Kidney (tissue), 13 donors: ENCODE measurements at regions not wholly inside any gene's neighbourhood (a gene's known extent, or its start where the extent isn't known, plus 50 kb on each side); places are given as distances from the start of the nearest gene placed in this dataset.

Source experiments
- DNase-seq, 5 donors: peaks; one replicate each; pipeline ENCODE4 v3.0.0-alpha.2; 2013 to 2020
- FAIRE-seq: peaks from 2 replicates; lab custom pipeline; 2012; peaks lifted over from hg19 to GRCh38; lab: Jason Lieb, UNC
- H3K27ac ChIP-seq, 2 donors: one replicate each; pipeline ENCODE4 v1.7.0; 2013; ENCODE audit warnings: low read depth in 2 of 2, low read length in 2 of 2, inconsistent platforms in 1 of 2
- H3K27me3 ChIP-seq: one replicate; pipeline ENCODE4 v1.7.1; 2013; ENCODE audit warnings: low read length, inconsistent platforms; ENCODE audit not compliant: control insufficient read depth, insufficient read depth
- H3K36me3 ChIP-seq, 3 donors: one replicate each; pipeline versions ENCODE4 v1.7.0 to v1.7.1; 2013; ENCODE audit warnings: low read length in 3 of 3, control low read depth in 1 of 3, inconsistent platforms in 1 of 3; ENCODE audit not compliant: insufficient read depth in 3 of 3, control insufficient read depth in 2 of 3
- H3K4me1 ChIP-seq, 3 donors: one replicate each; pipeline versions ENCODE4 v1.7.0 to v1.7.1; 2013; ENCODE audit warnings: low read length in 3 of 3, inconsistent platforms in 1 of 3, low read depth in 1 of 3; ENCODE audit not compliant: control insufficient read depth in 2 of 3, insufficient read depth in 2 of 3
- H3K4me3 ChIP-seq, 3 donors: one replicate each; pipeline versions ENCODE4 v1.7.0 to v1.8.1; 2013; ENCODE audit warnings: low read length in 3 of 3, control low read depth in 1 of 3, inconsistent platforms in 1 of 3
- H3K9ac ChIP-seq, 3 donors: one replicate each; pipeline versions ENCODE4 v1.7.0 to v1.7.1; 2013; ENCODE audit warnings: low read length in 3 of 3, control low read depth in 1 of 3, inconsistent platforms in 1 of 3
- H3K9me3 ChIP-seq, 3 donors: one replicate each; pipeline versions ENCODE4 v1.7.0 to v1.7.1; 2013; ENCODE audit warnings: low read length in 3 of 3, control low read depth in 1 of 3, inconsistent platforms in 1 of 3; ENCODE audit not compliant: control insufficient read depth in 2 of 3, insufficient read depth in 1 of 3
- CTCF ChIP-seq: IDR thresholded peaks from 3 replicates; pipeline ENCODE4 v1.5.1; 2012; ENCODE audit warnings: mild to moderate bottlenecking, moderate library complexity, borderline replicate concordance; ENCODE audit not compliant: insufficient read depth; ENCODE audit errors: extremely low read depth
- intact Hi-C: fragments of 100-400 bp; cut with DNase I; formaldehyde crosslinking; loops from one replicate; pipeline ENCODE4 v1.11.1; 2022
- donor health status: control.
- donor health status: control.
- donor health status: control.
- donor health status: control.
- donor health status: control.
- donor health status: DM: yes; HTN: yes; CAD: no.
- donor health status: Normal renal cell carcinoma (clear cell type).

DNA sequence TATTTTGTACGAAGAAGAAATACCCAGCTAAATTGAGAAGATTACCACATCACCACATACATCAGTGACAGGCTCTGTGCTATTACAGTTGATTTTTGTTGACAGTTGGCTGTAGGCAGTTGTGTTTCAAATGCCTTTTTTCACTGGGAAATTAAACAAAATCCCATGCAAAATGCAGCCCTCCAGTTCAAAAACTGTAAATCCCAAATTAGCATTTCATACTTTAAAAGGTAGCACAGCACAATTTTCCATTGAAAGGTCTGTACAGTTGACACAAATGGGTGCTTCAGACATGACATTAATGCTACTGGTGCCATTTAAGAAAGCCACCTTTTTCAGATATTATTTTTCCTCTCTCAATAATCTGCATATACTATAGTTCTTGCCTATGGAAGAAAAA, 807.2 kb downstream of the BCL11A start:
- intact Hi-C loops = no loop called here
- no peak for TF ChIP-seq CTCF
- no peak overlapping the region for H3K27ac ChIP-seq
- DNase-seq (no peak), FAIRE-seq (no peak)
- H3K9ac ChIP-seq = no peak overlapping the region
- no peaks in the 10 kb centered on the region for H3K36me3 ChIP-seq
- H3K4me3 ChIP-seq = no peak overlapping the region
- H3K4me1 ChIP-seq = no peaks in the 10 kb centered on the region
- no peaks in the 10 kb centered on the region for H3K27me3 ChIP-seq
- H3K9me3 ChIP-seq = no peaks in the 10 kb centered on the region

GRCh38 chr2:59745085-59745484, 808.4 kb downstream of the BCL11A start:
- Histone ChIP-seq H3K9ac (no peak overlapping the region), H3K27ac (no peak overlapping the region), H3K4me1 (no peaks in the 10 kb centered on the region), H3K4me3 (no peak overlapping the region), H3K27me3 (no peaks in the 10 kb centered on the region), H3K36me3 (no peaks in the 10 kb centered on the region), H3K9me3 (no peaks in the 10 kb centered on the region)
- FAIRE-seq (no peak), DNase-seq (no peak)
- intact Hi-C loops = no loop called here
- no peak for TF ChIP-seq CTCF

DNA sequence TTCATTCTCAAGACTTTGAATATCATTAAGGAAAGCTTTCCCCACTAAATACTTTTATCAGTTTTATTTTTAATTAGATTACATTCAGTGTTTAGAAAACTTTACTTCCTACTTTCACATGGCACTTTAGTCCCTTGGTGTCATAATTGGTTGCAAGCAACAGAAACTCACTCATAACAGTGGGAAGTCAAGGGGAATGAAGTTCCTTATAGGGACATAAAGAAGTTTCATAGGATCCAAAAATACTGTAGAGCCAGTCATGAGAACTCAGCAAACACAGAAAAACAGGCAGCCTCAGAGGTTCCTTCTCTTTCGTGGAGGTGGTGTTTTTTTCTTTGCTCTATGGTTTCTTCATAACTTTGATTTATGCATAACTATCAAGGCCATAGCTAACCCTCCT, 809.0 kb downstream of the BCL11A start:
- Histone ChIP-seq H3K4me1 (no peaks in the 10 kb centered on the region), H3K27me3 (no peaks in the 10 kb centered on the region), H3K9ac (no peak overlapping the region), H3K36me3 (no peaks in the 10 kb centered on the region), H3K27ac (no peak overlapping the region), H3K9me3 (no peaks in the 10 kb centered on the region), H3K4me3 (no peak overlapping the region)
- FAIRE-seq (no peak), DNase-seq (no peak)
- intact Hi-C loops = no loop called here
- TF ChIP-seq CTCF = no peak

GRCh38 chr2:59741840-59742239, 811.6 kb downstream of the BCL11A start:
- Histone ChIP-seq H3K27ac (no peak overlapping the region), H3K9me3 (no peaks in the 10 kb centered on the region), H3K4me3 (no peak overlapping the region), H3K9ac (no peak overlapping the region), H3K27me3 (no peaks in the 10 kb centered on the region), H3K36me3 (no peaks in the 10 kb centered on the region), H3K4me1 (no peaks in the 10 kb centered on the region)
- TF ChIP-seq CTCF = no peak
- DNase-seq = no peak
- intact Hi-C loops = no loop called here
- FAIRE-seq = no peak
